Thymus (tissue), 11 donors: ENCODE measurements at regions not wholly inside any gene's neighbourhood (a gene's known extent, or its start where the extent isn't known, plus 50 kb on each side); places are given as distances from the start of the nearest gene placed in this dataset.

Experiments used
- DNase-seq, 9 donors: peaks; one replicate each; pipeline ENCODE4 v3.0.0-alpha.2; 2013; ENCODE audit warnings: low spot score in 9 of 9, low read depth in 6 of 9, missing footprints in 1 of 9
- H3K27ac ChIP-seq, 2 donors: one replicate each; pipeline ENCODE4 v1.5.1; 2013; ENCODE audit warnings: control low read depth in 1 of 2, low read depth in 1 of 2, low read length in 1 of 2, mild to moderate bottlenecking in 1 of 2, moderate library complexity in 1 of 2
- H3K27me3 ChIP-seq, 2 donors: one replicate each; pipeline ENCODE4 v1.5.1; 2013; ENCODE audit warnings: low read length in 1 of 2; ENCODE audit not compliant: control insufficient read depth in 2 of 2, insufficient read depth in 1 of 2
- H3K36me3 ChIP-seq, 2 donors: one replicate each; pipeline ENCODE4 v1.5.1; 2013; ENCODE audit warnings: low read length in 1 of 2, mild to moderate bottlenecking in 1 of 2, moderate library complexity in 1 of 2; ENCODE audit not compliant: control insufficient read depth in 2 of 2, insufficient read depth in 2 of 2
- H3K4me1 ChIP-seq, 2 donors: one replicate each; pipeline ENCODE4 v1.5.1; 2013; ENCODE audit warnings: low read length in 2 of 2; ENCODE audit not compliant: control insufficient read depth in 2 of 2, insufficient read depth in 2 of 2
- H3K4me3 ChIP-seq, 2 donors: one replicate each; pipeline ENCODE4 v1.5.1; 2013; ENCODE audit warnings: low read length in 2 of 2, control low read depth in 1 of 2, mild to moderate bottlenecking in 1 of 2
- H3K9me3 ChIP-seq, 2 donors: one replicate each; pipeline ENCODE4 v1.5.1; 2013; ENCODE audit warnings: low read length in 1 of 2, mild to moderate bottlenecking in 1 of 2; ENCODE audit not compliant: control insufficient read depth in 2 of 2, insufficient read depth in 1 of 2
- WGBS: extraction: QIAGEN DNeasy Blood & Tissue Kit; methylation state at CpG from one replicate; pipeline ENCODE4 v1.1.7; 2013; 5-methylcytosine and 5-hydroxymethylcytosine counted together
- donor health status: healthy.

DNA sequence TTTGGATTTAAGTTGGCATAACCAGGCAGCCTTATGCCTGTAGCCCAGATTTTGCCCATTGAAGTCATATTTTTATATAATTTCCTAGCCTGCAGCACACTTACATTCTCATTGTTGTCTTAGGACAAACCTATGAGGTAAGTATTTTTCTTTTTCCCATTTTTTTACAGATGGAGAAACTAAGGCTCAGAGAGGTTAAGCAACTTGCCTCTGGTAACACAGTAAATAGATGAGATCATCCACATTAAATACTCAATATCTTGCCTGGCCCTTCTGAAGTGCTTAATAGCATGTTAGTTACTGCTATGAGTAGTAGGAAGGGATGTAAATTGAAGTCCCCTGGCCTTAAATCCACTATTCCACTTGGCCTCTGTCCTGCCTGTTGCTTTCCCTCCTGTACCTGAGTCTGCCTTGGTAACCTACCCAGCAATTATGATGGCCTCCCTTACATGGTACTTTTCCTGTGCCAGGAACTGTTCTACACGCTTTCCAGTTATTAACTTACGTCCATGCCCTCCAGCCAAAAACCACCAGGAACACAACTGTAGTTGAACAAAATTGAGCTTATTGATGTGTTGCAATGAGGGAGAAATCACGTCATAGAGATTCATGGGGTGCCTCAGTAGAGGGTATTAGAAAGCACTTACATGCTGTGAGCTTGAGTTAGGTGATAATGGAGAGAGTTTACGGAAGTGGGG, 111.6 kb upstream of the FGGY start:
- WGBS = 98% methylated on average over 4 of the region's 4 CpGs
- Histone ChIP-seq H3K36me3 (no peaks in the 10 kb centered on the region), H3K4me1 (no peaks in the 10 kb centered on the region)

DNA sequence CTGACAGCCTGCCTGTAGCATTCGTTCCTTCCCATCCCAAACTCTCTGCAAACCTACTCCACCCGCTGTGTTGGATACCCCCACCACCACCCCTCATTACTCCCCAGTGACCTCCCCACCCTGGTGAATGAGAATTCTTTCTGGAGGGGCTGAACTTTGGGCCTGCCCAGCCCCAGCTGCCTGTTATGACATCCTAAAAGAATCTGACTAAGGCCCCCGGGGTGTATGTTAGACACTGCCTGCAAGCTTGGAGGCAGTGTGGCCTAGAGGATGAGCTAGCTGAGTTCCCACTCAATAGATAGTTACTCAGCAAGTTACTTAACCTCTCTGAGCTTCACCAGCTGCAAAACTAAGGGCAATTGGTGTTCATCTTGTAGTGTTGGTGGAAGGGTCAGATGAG, 110.2 kb upstream of the FGGY start:
- H3K27me3 ChIP-seq = no peaks in the 10 kb centered on the region
- DNase-seq = no peak
- no peaks in the 10 kb centered on the region for H3K36me3 ChIP-seq
- WGBS = 95% methylated on average over 3 of the region's 3 CpGs
- H3K9me3 ChIP-seq = no peaks in the 10 kb centered on the region
- no peak overlapping the region for H3K4me3 ChIP-seq
- no peaks in the 10 kb centered on the region for H3K4me1 ChIP-seq
- H3K27ac ChIP-seq = no peak overlapping the region

More for the DNA sequence above, 111.6 kb upstream of the FGGY start:
- Histone ChIP-seq H3K27me3 (no peaks in the 10 kb centered on the region), H3K4me3 (no peak overlapping the region), H3K9me3 (no peaks in the 10 kb centered on the region), H3K27ac (no peak overlapping the region)
- no peak for DNase-seq

DNA sequence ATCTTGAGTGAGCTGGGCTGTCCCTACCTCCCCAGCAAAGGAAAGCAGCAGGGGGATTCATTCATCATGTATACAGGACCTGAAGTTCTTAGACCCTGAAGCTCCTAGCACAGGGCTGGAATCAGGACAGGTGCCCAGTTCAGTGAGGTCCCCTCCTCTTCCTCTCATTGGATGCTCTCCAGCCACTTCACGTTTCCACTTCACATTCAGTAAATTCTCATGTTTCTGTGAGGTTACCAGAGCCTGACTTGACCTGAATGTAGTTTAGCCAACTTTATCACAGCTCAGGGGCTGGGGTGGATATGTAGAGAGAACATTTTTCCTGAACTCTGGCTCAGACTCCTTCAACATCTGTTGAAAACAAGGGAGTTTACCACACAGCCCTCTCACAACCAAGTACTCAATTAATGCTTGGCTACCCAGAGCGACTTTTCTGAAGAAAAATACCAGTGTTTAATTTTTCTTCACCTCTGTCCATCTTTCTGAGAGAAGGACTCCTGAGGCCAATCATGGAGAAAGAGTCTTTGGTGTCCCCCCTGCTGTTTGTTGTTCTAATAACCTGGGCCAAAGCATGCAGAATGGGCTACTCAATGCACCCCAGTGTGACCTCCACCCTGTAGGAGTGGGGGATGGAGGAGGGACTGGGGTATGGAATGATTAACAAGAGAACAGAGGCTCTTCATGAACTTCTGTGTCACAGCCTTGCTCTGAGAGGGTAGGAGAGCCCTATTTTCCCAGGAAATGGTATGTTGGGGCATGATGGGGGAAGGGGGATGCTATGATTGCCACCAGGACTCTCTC, 108.3 kb upstream of the FGGY start:
- Histone ChIP-seq H3K27me3 (no peaks in the 10 kb centered on the region), H3K27ac (no peak overlapping the region), H3K9me3 (peaks cover 0 to 2% of the 10 kb centered on the region in 2 donors), H3K36me3 (no peaks in the 10 kb centered on the region), H3K4me3 (no peak overlapping the region), H3K4me1 (no peaks in the 10 kb centered on the region)
- DNase-seq = no peak
- WGBS = 74% methylated on average over 2 of the region's 2 CpGs

GRCh38 chr1:59193443-59194093, 103.3 kb upstream of the FGGY start:
- Histone ChIP-seq H3K27ac (no peak overlapping the region), H3K9me3 (peaks cover 0 to 3% of the 10 kb centered on the region in 2 donors), H3K4me3 (no peak overlapping the region), H3K4me1 (no peaks in the 10 kb centered on the region), H3K27me3 (no peaks in the 10 kb centered on the region), H3K36me3 (no peaks in the 10 kb centered on the region)
- DNase-seq = no peak
- WGBS = 61% methylated on average over 4 of the region's 4 CpGs

- peaks cover 0 to 3% of the 10 kb centered on the region in 2 donors for H3K9me3 ChIP-seq
- H3K36me3 ChIP-seq = no peaks in the 10 kb centered on the region
- no peak for DNase-seq
- H3K4me1 ChIP-seq = no peaks in the 10 kb centered on the region
- WGBS = over 99% methylated on average over 2 of the region's 2 CpGs
- H3K27ac ChIP-seq = no peak overlapping the region
- no peaks in the 10 kb centered on the region for H3K27me3 ChIP-seq
- H3K4me3 ChIP-seq = no peak overlapping the region
Observed at GRCh38 chr1:59194621-59195020, 102.3 kb upstream of the FGGY start.

DNA sequence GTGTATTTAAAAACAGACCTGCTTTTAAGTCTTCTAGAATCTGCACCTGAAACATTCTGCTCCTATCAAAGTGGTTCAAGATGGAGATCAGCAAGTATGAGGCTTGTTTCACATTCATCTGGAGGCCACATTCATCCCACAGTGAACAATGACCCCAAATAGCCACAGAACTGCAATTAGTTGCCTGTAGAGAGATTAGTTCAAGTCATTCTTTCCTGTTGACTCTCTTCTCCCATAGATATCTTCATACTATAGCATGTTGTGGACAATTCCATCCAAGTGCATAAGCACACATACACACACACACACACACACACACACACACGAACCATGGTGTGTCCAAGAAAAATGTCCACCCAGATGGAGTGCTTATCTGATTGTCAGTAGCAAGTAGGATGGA, 101.7 kb upstream of the FGGY start:
- Histone ChIP-seq H3K27ac (no peak overlapping the region), H3K36me3 (no peaks in the 10 kb centered on the region), H3K4me3 (no peak overlapping the region), H3K27me3 (no peaks in the 10 kb centered on the region), H3K4me1 (peaks cover 0 to 3% of the 10 kb centered on the region in 2 donors), H3K9me3 (peaks cover 0 to 3% of the 10 kb centered on the region in 2 donors)
- DNase-seq = no peak
- 95% methylated on average over 1 of the region's 1 CpG for WGBS

- peaks cover 0 to 3% of the 10 kb centered on the region in 2 donors for H3K4me1 ChIP-seq
- no peaks in the 10 kb centered on the region for H3K36me3 ChIP-seq
- 93% methylated on average over 4 of the region's 4 CpGs for WGBS
- DNase-seq = no peak
- no peak overlapping the region for H3K27ac ChIP-seq
- H3K27me3 ChIP-seq = no peaks in the 10 kb centered on the region
- H3K9me3 ChIP-seq = peaks cover 0 to 1% of the 10 kb centered on the region in 2 donors
- H3K4me3 ChIP-seq = no peak overlapping the region
Observed at GRCh38 chr1:59198564-59198963, 98.3 kb upstream of the FGGY start.

DNA sequence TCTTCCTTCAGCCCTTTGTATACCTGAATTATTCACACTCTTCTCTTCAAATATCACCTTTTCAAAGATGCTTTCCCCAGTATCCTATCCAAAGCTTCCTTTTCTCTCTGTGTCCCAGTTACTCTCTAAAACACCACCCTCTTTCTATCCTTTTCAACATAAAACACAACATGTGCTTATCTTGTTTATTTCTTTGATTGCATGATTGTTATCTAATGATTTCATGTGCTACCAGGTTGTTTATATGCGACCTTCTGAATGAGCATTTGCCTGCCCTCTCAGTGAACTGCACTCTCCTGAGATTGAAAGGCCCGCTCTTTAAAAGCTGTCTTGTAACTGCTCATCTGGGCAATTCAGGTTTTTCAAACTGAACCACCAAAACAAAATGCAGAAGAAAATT, 97.7 kb upstream of the FGGY start:
- peaks cover 0 to 3% of the 10 kb centered on the region in 2 donors for H3K4me1 ChIP-seq
- no peaks in the 10 kb centered on the region for H3K9me3 ChIP-seq
- H3K36me3 ChIP-seq = no peaks in the 10 kb centered on the region
- WGBS = 93% methylated on average over 2 of the region's 2 CpGs
- no peaks in the 10 kb centered on the region for H3K27me3 ChIP-seq
- DNase-seq = no peak
- no peak overlapping the region for H3K4me3 ChIP-seq
- H3K27ac ChIP-seq = no peak overlapping the region
